Right lung (tissue), 2 donors: ENCODE measurements at regions not wholly inside any gene's neighbourhood (a gene's known extent, or its start where the extent isn't known, plus 50 kb on each side); places are given as distances from the start of the nearest gene placed in this dataset.
"Not testable (repeated sequence)": the region's sequence is repeated elsewhere in the genome, so short reads cannot be mapped to it uniquely, and the experiment has no call there.

Source experiments
- DNase-seq, 2 donors: peaks; one replicate each; pipeline ENCODE4 v3.0.0-alpha.2; 2013

- no peak for DNase-seq
Observed at GRCh38 chr12:59085690-59086089, 165.4 kb upstream of the LRIG3 start.

- DNase-seq = no peak
Observed at GRCh38 chr12:59084511-59085375, 164.4 kb upstream of the LRIG3 start.

GRCh38 chr12:59082952-59083351, 162.6 kb upstream of the LRIG3 start:
- no peak for DNase-seq

- no peak for DNase-seq
Observed at GRCh38 chr12:59080101-59080500, 159.8 kb upstream of the LRIG3 start.

GRCh38 chr12:59079472-59079871, 159.2 kb upstream of the LRIG3 start:
- no peak for DNase-seq

- DNase-seq = no peak
Observed at GRCh38 chr12:59079002-59079401, 158.7 kb upstream of the LRIG3 start.

GRCh38 chr12:59077575-59078426, 157.5 kb upstream of the LRIG3 start:
- DNase-seq = peak; percentile 63 to 80

GRCh38 chr12:59077153-59077552, 156.8 kb upstream of the LRIG3 start:
- DNase-seq = no peak

GRCh38 chr12:59076622-59077021, 156.3 kb upstream of the LRIG3 start:
- no peak for DNase-seq

GRCh38 chr12:59075968-59076490, 155.7 kb upstream of the LRIG3 start:
- no peak for DNase-seq

GRCh38 chr12:59075141-59075540, 154.8 kb upstream of the LRIG3 start:
- DNase-seq = no peak

GRCh38 chr12:59070322-59070933, 150.1 kb upstream of the LRIG3 start:
- no peak for DNase-seq

GRCh38 chr12:59069516-59069915, 149.2 kb upstream of the LRIG3 start:
- DNase-seq = no peak

GRCh38 chr12:59068436-59068835, 148.1 kb upstream of the LRIG3 start:
- DNase-seq = no peak

- DNase-seq = no peak
Observed at GRCh38 chr12:59067083-59067482, 146.8 kb upstream of the LRIG3 start.

- no peak for DNase-seq
Observed at GRCh38 chr12:59066445-59066844, 146.1 kb upstream of the LRIG3 start.

GRCh38 chr12:59059088-59059935, 139.0 kb upstream of the LRIG3 start:
- DNase-seq = peak in 1 of 2 donors; percentile 19

- DNase-seq = no peak
Observed at GRCh38 chr12:59056966-59057365, 136.7 kb upstream of the LRIG3 start.

- DNase-seq = no peak
Observed at GRCh38 chr12:59055204-59055860, 135.0 kb upstream of the LRIG3 start.

- DNase-seq = not testable (repeated sequence)
Observed at GRCh38 chr12:59053266-59053899, 133.1 kb upstream of the LRIG3 start.
